ENCODE measurements at regions not wholly inside any gene's neighbourhood (a gene's known extent, or its start where the extent isn't known, plus 50 kb on each side); places are given as distances from the start of the nearest gene placed in this dataset.

DNA sequence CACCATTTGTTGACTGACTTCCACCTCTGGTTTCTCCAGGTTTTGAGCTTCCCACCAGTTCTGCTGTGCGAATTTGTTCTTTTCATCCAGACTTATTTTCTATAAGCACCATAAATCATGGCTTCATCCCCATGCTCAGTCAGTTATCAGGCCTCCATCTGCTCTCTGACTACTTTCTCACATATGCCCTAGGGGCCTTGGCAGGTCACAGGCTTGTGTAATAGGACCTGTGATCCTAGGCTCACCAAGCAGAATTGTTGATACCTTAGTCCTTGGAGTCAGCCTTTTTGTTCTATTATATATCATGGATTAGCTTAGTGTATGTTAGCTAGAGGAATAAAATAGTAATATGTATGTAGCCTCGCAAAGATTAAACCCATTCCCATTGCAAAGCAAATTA, 284.2 kb upstream of the TANK start:
- TF ChIP-seq BHLHE40 (IDR thresholded peaks at IDR 0.05; ENCODE audit: low read depth, low read length) (no peak), FOSB (CRISPR knock-in tag; IDR thresholded peaks at IDR 0.05) (no peak), CHD4 (IDR thresholded peaks at IDR 0.05; ENCODE audit: borderline replicate concordance) (no peak), RFX5 (IDR thresholded peaks at IDR 0.05) (no peak), EHMT2 (IDR thresholded peaks at IDR 0.05; ENCODE audit: low read depth) (no peak), CEBPB (IDR thresholded peaks at IDR 0.05) (no peak), NPAS2 (CRISPR knock-in tag; IDR thresholded peaks at IDR 0.05; ENCODE audit: borderline replicate concordance) (no peak), CHD2 (IDR thresholded peaks at IDR 0.05; ENCODE audit: low read length, partially characterized antibody) (no peak), POLR2A (IDR thresholded peaks at IDR 0.05; ENCODE audit: low read length) (no peak), POLR2AphosphoS2 (conservative IDR thresholded peaks at IDR 0.05; ENCODE audit: low read length) (no peak), MAZ (IDR thresholded peaks at IDR 0.05; ENCODE audit: borderline replicate concordance, low read depth, low read length) (no peak), CBX8 (IDR thresholded peaks at IDR 0.05) (no peak), FOSL2 (IDR thresholded peaks at IDR 0.05) (no peak), FOSL2 (CRISPR knock-in tag; IDR thresholded peaks at IDR 0.05) (no peak), NR3C1 (IDR thresholded peaks at IDR 0.05) (no peak), SMC3 (IDR thresholded peaks at IDR 0.05) (no peak), RCOR1 (IDR thresholded peaks at IDR 0.05; ENCODE audit: low read depth, low read length) (no peak)
- TF ChIP-seq, protein P1, sequence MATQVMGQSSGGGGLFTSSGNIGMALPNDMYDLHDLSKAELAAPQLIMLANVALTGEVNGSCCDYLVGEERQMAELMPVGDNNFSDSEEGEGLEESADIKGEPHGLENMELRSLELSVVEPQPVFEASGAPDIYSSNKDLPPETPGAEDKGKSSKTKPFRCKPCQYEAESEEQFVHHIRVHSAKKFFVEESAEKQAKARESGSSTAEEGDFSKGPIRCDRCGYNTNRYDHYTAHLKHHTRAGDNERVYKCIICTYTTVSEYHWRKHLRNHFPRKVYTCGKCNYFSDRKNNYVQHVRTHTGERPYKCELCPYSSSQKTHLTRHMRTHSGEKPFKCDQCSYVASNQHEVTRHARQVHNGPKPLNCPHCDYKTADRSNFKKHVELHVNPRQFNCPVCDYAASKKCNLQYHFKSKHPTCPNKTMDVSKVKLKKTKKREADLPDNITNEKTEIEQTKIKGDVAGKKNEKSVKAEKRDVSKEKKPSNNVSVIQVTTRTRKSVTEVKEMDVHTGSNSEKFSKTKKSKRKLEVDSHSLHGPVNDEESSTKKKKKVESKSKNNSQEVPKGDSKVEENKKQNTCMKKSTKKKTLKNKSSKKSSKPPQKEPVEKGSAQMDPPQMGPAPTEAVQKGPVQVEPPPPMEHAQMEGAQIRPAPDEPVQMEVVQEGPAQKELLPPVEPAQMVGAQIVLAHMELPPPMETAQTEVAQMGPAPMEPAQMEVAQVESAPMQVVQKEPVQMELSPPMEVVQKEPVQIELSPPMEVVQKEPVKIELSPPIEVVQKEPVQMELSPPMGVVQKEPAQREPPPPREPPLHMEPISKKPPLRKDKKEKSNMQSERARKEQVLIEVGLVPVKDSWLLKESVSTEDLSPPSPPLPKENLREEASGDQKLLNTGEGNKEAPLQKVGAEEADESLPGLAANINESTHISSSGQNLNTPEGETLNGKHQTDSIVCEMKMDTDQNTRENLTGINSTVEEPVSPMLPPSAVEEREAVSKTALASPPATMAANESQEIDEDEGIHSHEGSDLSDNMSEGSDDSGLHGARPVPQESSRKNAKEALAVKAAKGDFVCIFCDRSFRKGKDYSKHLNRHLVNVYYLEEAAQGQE (IDR thresholded peaks at IDR 0.05): no peak
- TF ChIP-seq, protein P2, sequence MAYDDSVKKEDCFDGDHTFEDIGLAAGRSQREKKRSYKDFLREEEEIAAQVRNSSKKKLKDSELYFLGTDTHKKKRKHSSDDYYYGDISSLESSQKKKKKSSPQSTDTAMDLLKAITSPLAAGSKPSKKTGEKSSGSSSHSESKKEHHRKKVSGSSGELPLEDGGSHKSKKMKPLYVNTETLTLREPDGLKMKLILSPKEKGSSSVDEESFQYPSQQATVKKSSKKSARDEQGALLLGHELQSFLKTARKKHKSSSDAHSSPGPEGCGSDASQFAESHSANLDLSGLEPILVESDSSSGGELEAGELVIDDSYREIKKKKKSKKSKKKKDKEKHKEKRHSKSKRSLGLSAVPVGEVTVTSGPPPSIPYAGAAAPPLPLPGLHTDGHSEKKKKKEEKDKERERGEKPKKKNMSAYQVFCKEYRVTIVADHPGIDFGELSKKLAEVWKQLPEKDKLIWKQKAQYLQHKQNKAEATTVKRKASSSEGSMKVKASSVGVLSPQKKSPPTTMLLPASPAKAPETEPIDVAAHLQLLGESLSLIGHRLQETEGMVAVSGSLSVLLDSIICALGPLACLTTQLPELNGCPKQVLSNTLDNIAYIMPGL (CRISPR knock-in tag; IDR thresholded peaks at IDR 0.05; ENCODE audit: borderline replicate concordance): no peak
- Histone ChIP-seq H3K4me2 (no peak overlapping the region), H3K9me3 (no peaks in the 10 kb centered on the region), H3K27ac (no peak overlapping the region), H3K4me3 (no peak overlapping the region), H3K4me1 (peaks cover 8% of the 10 kb centered on the region; the same call in 2 of the 3 replicates)
- ATAC-seq: no peak
- no peak for DNase-seq (ENCODE audit: low read depth in 1 of 2, low spot score in 1 of 2)
- FAIRE-seq: no peak
- WGBS (ENCODE audit: missing lambda C conversion rate): 78% methylated on average over 2 of the region's 2 CpGs
- ChIA-PET POLR2A (no interaction called here), CTCF (no interaction called here)

DNA sequence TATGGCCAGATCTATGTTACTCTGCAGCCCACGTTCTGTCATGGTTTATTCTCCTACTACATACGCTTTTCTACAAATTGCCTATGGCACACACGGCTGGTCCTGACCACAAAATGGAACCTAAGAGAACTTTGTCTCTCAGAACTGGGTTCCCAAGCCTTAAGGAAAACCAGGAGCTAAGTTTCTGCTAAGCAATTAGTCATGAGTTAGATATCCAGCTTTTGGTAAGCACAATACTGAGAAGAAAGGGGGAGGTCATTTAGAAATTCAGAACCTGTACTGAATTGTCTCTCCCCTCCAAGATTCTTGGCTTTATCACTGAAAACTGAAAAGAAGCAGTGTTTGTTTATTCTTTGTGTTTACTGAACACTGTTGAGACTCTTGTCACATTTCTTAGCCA, 283.5 kb upstream of the TANK start:
- Histone ChIP-seq H3K4me1 (peaks cover 6% of the 10 kb centered on the region; the same call in 1 of the 3 replicates), H3K4me3 (no peak overlapping the region), H3K27ac (no peak overlapping the region), H3K4me2 (no peak overlapping the region), H3K9me3 (no peaks in the 10 kb centered on the region)
- ChIA-PET POLR2A (no interaction called here), CTCF (no interaction called here)
- no peak for ATAC-seq
- WGBS (ENCODE audit: missing lambda C conversion rate): 63% methylated on average over 3 of the region's 3 CpGs
- no peak for DNase-seq (ENCODE audit: low read depth in 1 of 2, low spot score in 1 of 2)
- no peak for FAIRE-seq
- TF ChIP-seq, protein P3, sequence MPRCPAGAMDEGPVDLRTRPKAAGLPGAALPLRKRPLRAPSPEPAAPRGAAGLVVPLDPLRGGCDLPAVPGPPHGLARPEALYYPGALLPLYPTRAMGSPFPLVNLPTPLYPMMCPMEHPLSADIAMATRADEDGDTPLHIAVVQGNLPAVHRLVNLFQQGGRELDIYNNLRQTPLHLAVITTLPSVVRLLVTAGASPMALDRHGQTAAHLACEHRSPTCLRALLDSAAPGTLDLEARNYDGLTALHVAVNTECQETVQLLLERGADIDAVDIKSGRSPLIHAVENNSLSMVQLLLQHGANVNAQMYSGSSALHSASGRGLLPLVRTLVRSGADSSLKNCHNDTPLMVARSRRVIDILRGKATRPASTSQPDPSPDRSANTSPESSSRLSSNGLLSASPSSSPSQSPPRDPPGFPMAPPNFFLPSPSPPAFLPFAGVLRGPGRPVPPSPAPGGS (IDR thresholded peaks at IDR 0.05): no peak
- no peak for TF ChIP-seq RFX5 (IDR thresholded peaks at IDR 0.05)
- TF ChIP-seq CHD4 (IDR thresholded peaks at IDR 0.05; ENCODE audit: borderline replicate concordance): no peak
- TF ChIP-seq, protein P4, sequence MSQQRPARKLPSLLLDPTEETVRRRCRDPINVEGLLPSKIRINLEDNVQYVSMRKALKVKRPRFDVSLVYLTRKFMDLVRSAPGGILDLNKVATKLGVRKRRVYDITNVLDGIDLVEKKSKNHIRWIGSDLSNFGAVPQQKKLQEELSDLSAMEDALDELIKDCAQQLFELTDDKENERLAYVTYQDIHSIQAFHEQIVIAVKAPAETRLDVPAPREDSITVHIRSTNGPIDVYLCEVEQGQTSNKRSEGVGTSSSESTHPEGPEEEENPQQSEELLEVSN (IDR thresholded peaks at IDR 0.05; ENCODE audit: borderline replicate concordance, low read depth): no peak
- no peak for TF ChIP-seq RCOR1 (IDR thresholded peaks at IDR 0.05; ENCODE audit: low read depth, low read length)
- TF ChIP-seq HOXB5 (CRISPR knock-in tag; IDR thresholded peaks at IDR 0.05): no peak
- TF ChIP-seq BHLHE40 (IDR thresholded peaks at IDR 0.05; ENCODE audit: low read depth, low read length): no peak
- no peak for TF ChIP-seq NFE2L2 (conservative IDR thresholded peaks at IDR 0.05; ENCODE audit: low read length)
- TF ChIP-seq, protein P2 (CRISPR knock-in tag; IDR thresholded peaks at IDR 0.05; ENCODE audit: borderline replicate concordance): no peak
